GM21447 (cell line): ENCODE measurements at regions not wholly inside any gene's neighbourhood (a gene's known extent, or its start where the extent isn't known, plus 50 kb on each side); places are given as distances from the start of the nearest gene placed in this dataset.
A peak's percentile ranks its signal among the peaks of the same experiment; 100 is the strongest.

Experiments used
- ATAC-seq: cut with Tn5 transposase; IDR thresholded peaks from one replicate; pipeline ENCODE4 v1.9.1; 2021; ENCODE audit not compliant: unreplicated experiment

- no peak for ATAC-seq
These were observed 141.9 kb downstream of the MRPL14 start for GRCh38 chr6:43985329-43985728.

- ATAC-seq, result no peak
These were observed 142.6 kb downstream of the MRPL14 start for GRCh38 chr6:43984442-43985321.

- ATAC-seq, result no peak
These were observed 143.6 kb downstream of the MRPL14 start for GRCh38 chr6:43983632-43984031.

GRCh38 chr6:43983191-43983590 lies 144.1 kb downstream of the MRPL14 start:
- no peak for ATAC-seq

GRCh38 chr6:43982084-43982625 lies 145.1 kb downstream of the MRPL14 start:
- no peak for ATAC-seq

GRCh38 chr6:43981363-43981990 lies 145.8 kb downstream of the MRPL14 start:
- ATAC-seq, result no peak

- no peak for ATAC-seq
These were observed 147.1 kb downstream of the MRPL14 start for GRCh38 chr6:43980004-43980795.

GRCh38 chr6:43979525-43979924 lies 147.7 kb downstream of the MRPL14 start:
- ATAC-seq, result no peak

GRCh38 chr6:43978473-43979346 lies 148.5 kb downstream of the MRPL14 start:
- no peak for ATAC-seq

GRCh38 chr6:43977404-43978111 lies 149.7 kb downstream of the MRPL14 start:
- ATAC-seq, result peak; percentile 78

GRCh38 chr6:43976706-43977403 lies 150.4 kb downstream of the MRPL14 start:
- no peak for ATAC-seq

- no peak for ATAC-seq
These were observed 152.5 kb downstream of the MRPL14 start for GRCh38 chr6:43974643-43975230.

- no peak for ATAC-seq
These were observed 153.9 kb downstream of the MRPL14 start for GRCh38 chr6:43973357-43973756.

GRCh38 chr6:43972913-43973300 lies 154.3 kb downstream of the MRPL14 start:
- no peak for ATAC-seq

GRCh38 chr6:43972179-43972912 lies 154.9 kb downstream of the MRPL14 start:
- no peak for ATAC-seq

GRCh38 chr6:43971776-43972126 lies 155.5 kb downstream of the MRPL14 start:
- ATAC-seq, result no peak

GRCh38 chr6:43970913-43971775 lies 156.1 kb downstream of the MRPL14 start:
- no peak for ATAC-seq
